ENCODE measurements at regions not wholly inside any gene's neighbourhood (a gene's known extent, or its start where the extent isn't known, plus 50 kb on each side); places are given as distances from the start of the nearest gene placed in this dataset.
"Not testable (repeated sequence)": the region's sequence is repeated elsewhere in the genome, so short reads cannot be mapped to it uniquely, and the experiment has no call there.

GRCh38 chr1:243959998-243960397 is 91.1 kb upstream of the ZBTB18 start:
- no peaks in the 10 kb centered on the region for H3K36me3 Mint-ChIP-seq (ENCODE audit: low read depth)
- no peak for ATAC-seq (replicated peaks)

GRCh38 chr1:243957141-243957540 is 93.9 kb upstream of the ZBTB18 start:
- Mint-ChIP-seq H3K4me3 (no peak overlapping the region), H3K9me3 (no peaks in the 10 kb centered on the region), H3K27ac (no peak overlapping the region), H3K27me3 (peaks cover 12% of the 10 kb centered on the region), H3K36me3 (ENCODE audit: low read depth) (no peaks in the 10 kb centered on the region), H3K4me1 (no peaks in the 10 kb centered on the region)
- no peak for ATAC-seq (replicated peaks)

More at GRCh38 chr1:243959998-243960397, 91.1 kb upstream of the ZBTB18 start:
- Mint-ChIP-seq H3K9me3 (no peaks in the 10 kb centered on the region), H3K27ac (no peak overlapping the region), H3K4me3 (no peak overlapping the region), H3K4me1 (no peaks in the 10 kb centered on the region), H3K27me3 (peaks cover 10% of the 10 kb centered on the region)

- no peak for ATAC-seq (replicated peaks)
- Mint-ChIP-seq H3K36me3 (ENCODE audit: low read depth) (no peaks in the 10 kb centered on the region), H3K9me3 (no peaks in the 10 kb centered on the region), H3K27ac (no peak overlapping the region), H3K4me1 (no peaks in the 10 kb centered on the region), H3K27me3 (peaks cover 16% of the 10 kb centered on the region), H3K4me3 (no peak overlapping the region)
These were observed 94.6 kb upstream of the ZBTB18 start for GRCh38 chr1:243956450-243956849.

- H3K4me3 Mint-ChIP-seq; H3K27ac Mint-ChIP-seq; ATAC-seq (replicated peaks); H3K4me1 Mint-ChIP-seq; H3K27me3 Mint-ChIP-seq; H3K36me3 Mint-ChIP-seq (ENCODE audit: low read depth); H3K9me3 Mint-ChIP-seq: not testable (repeated sequence)
These were observed 99.9 kb upstream of the ZBTB18 start for GRCh38 chr1:243951207-243951606.

GRCh38 chr1:243950166-243950565 is 100.1 kb upstream of the AKT3 start:
- H3K27me3 Mint-ChIP-seq = peaks cover 7% of the 10 kb centered on the region
- H3K4me1 Mint-ChIP-seq = no peaks in the 10 kb centered on the region
- no peak overlapping the region for H3K4me3 Mint-ChIP-seq
- H3K36me3 Mint-ChIP-seq (ENCODE audit: low read depth) = no peaks in the 10 kb centered on the region
- no peak overlapping the region for H3K27ac Mint-ChIP-seq
- no peak for ATAC-seq (replicated peaks)
- no peaks in the 10 kb centered on the region for H3K9me3 Mint-ChIP-seq

GRCh38 chr1:243946946-243947345 is 96.9 kb upstream of the AKT3 start:
- Mint-ChIP-seq H3K4me1 (no peaks in the 10 kb centered on the region), H3K4me3 (no peak overlapping the region), H3K27me3 (peaks cover 4% of the 10 kb centered on the region), H3K9me3 (no peaks in the 10 kb centered on the region), H3K36me3 (ENCODE audit: low read depth) (no peaks in the 10 kb centered on the region), H3K27ac (no peak overlapping the region)
- peak; percentile 52 for ATAC-seq (replicated peaks)

GRCh38 chr1:243946253-243946652 is 96.2 kb upstream of the AKT3 start:
- H3K27me3 Mint-ChIP-seq = peaks cover 4% of the 10 kb centered on the region
- peak overlapping the region; percentile 17 for H3K27ac Mint-ChIP-seq
- no peaks in the 10 kb centered on the region for H3K36me3 Mint-ChIP-seq (ENCODE audit: low read depth)
- no peak for ATAC-seq (replicated peaks)
- H3K9me3 Mint-ChIP-seq = no peaks in the 10 kb centered on the region
- no peaks in the 10 kb centered on the region for H3K4me1 Mint-ChIP-seq
- H3K4me3 Mint-ChIP-seq = no peak overlapping the region

GRCh38 chr1:243945727-243946126 is 95.7 kb upstream of the AKT3 start:
- Mint-ChIP-seq H3K36me3 (ENCODE audit: low read depth) (no peaks in the 10 kb centered on the region), H3K9me3 (no peaks in the 10 kb centered on the region), H3K4me1 (no peaks in the 10 kb centered on the region), H3K27me3 (peaks cover 4% of the 10 kb centered on the region), H3K4me3 (no peak overlapping the region), H3K27ac (no peak overlapping the region)
- ATAC-seq (replicated peaks) = no peak

GRCh38 chr1:243944429-243945160 is 94.6 kb upstream of the AKT3 start:
- no peaks in the 10 kb centered on the region for H3K36me3 Mint-ChIP-seq (ENCODE audit: low read depth)

GRCh38 chr1:243943671-243944428 is 93.8 kb upstream of the AKT3 start:
- no peaks in the 10 kb centered on the region for H3K9me3 Mint-ChIP-seq

More at GRCh38 chr1:243944429-243945160, 94.6 kb upstream of the AKT3 start:
- Mint-ChIP-seq H3K4me3 (no peak overlapping the region), H3K9me3 (no peaks in the 10 kb centered on the region), H3K4me1 (no peaks in the 10 kb centered on the region), H3K27me3 (peaks cover 9% of the 10 kb centered on the region), H3K27ac (no peak overlapping the region)
- ATAC-seq (replicated peaks) = no peak

GRCh38 chr1:243942196-243943150 is 92.4 kb upstream of the AKT3 start:
- Mint-ChIP-seq H3K4me1 (peaks cover 4% of the 10 kb centered on the region), H3K27ac (no peak overlapping the region), H3K27me3 (peaks cover 9% of the 10 kb centered on the region), H3K4me3 (no peak overlapping the region), H3K9me3 (no peaks in the 10 kb centered on the region), H3K36me3 (ENCODE audit: low read depth) (no peaks in the 10 kb centered on the region)
- peak; percentile 10 for ATAC-seq (replicated peaks)

More at GRCh38 chr1:243943671-243944428, 93.8 kb upstream of the AKT3 start:
- H3K27ac Mint-ChIP-seq = no peak overlapping the region
- ATAC-seq (replicated peaks) = no peak
- H3K4me3 Mint-ChIP-seq = no peak overlapping the region
- H3K27me3 Mint-ChIP-seq = peaks cover 9% of the 10 kb centered on the region
- no peaks in the 10 kb centered on the region for H3K4me1 Mint-ChIP-seq
- no peaks in the 10 kb centered on the region for H3K36me3 Mint-ChIP-seq (ENCODE audit: low read depth)

GRCh38 chr1:243940451-243940850 is 90.4 kb upstream of the AKT3 start:
- Mint-ChIP-seq H3K27ac (no peak overlapping the region), H3K9me3 (peaks cover under 1% of the 10 kb centered on the region), H3K27me3 (peaks cover 20% of the 10 kb centered on the region), H3K4me3 (no peak overlapping the region), H3K36me3 (ENCODE audit: low read depth) (no peaks in the 10 kb centered on the region), H3K4me1 (peaks cover 4% of the 10 kb centered on the region)
- ATAC-seq (replicated peaks) = no peak

GRCh38 chr1:243939167-243939848 is 89.3 kb upstream of the AKT3 start:
- Mint-ChIP-seq H3K4me3 (no peak overlapping the region), H3K27ac (no peak overlapping the region), H3K36me3 (ENCODE audit: low read depth) (no peaks in the 10 kb centered on the region), H3K9me3 (peaks cover 5% of the 10 kb centered on the region), H3K4me1 (peaks cover 4% of the 10 kb centered on the region), H3K27me3 (peaks cover 24% of the 10 kb centered on the region)
- ATAC-seq (replicated peaks) = no peak

GRCh38 chr1:243938208-243938607 is 88.2 kb upstream of the AKT3 start:
- peak; percentile 69 for ATAC-seq (replicated peaks)
- Mint-ChIP-seq H3K4me1 (peaks cover 4% of the 10 kb centered on the region), H3K9me3 (peaks cover 5% of the 10 kb centered on the region), H3K27ac (peak overlapping the region; percentile 54), H3K27me3 (peaks cover 24% of the 10 kb centered on the region), H3K36me3 (ENCODE audit: low read depth) (no peaks in the 10 kb centered on the region), H3K4me3 (peak overlapping the region; percentile 24)
